Ovary (tissue), 3 donors: ENCODE measurements at regions not wholly inside any gene's neighbourhood (a gene's known extent, or its start where the extent isn't known, plus 50 kb on each side); places are given as distances from the start of the nearest gene placed in this dataset.

Experiments
- EP300 ChIP-seq: sonication (generic); formaldehyde crosslinking; IDR thresholded peaks from one replicate; pipeline ENCODE4 v1.6.1; 2017; ENCODE audit warnings: antibody characterized with exemption
- POLR2A ChIP-seq: fragments of 450-650 bp; IDR thresholded peaks from one replicate; pipeline ENCODE4 v1.6.1; 2017; ENCODE audit warnings: antibody characterized with exemption, mild to moderate bottlenecking, moderate library complexity
- TF ChIP-seq, protein P1 (sequence below), 3 donors: fragments of 450-650 bp in 2 of 3; fragments of 200-600 bp in 1 of 3; IDR thresholded peaks; one replicate each; pipeline versions ENCODE4 v1.5.1 to v1.8.0; 2016 to 2022; ENCODE audit warnings: antibody characterized with exemption in 3 of 3, mild to moderate bottlenecking in 1 of 3
- donor health status: DM: no; HTN: no; CAD: no.

DNA sequence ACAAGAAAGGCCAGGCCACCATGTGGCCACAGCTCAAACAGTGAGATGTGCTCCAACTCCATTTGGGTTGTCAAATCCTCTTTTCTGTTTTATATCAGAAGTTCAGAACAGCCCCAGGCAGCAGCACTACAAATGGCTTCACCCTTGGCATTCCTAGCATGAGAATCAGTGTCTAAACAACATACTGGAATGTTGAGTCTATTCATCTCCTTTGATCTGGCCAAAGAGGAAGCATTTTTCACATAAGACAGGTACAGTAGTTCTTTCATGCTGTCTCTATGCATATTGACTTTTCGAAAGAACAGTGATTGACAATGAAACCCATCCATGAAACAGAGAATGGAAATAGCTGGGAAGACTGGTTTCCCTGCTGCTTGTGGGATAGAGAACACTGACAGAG, 289.5 kb downstream of the USP46 start:
- TF ChIP-seq, protein P1, sequence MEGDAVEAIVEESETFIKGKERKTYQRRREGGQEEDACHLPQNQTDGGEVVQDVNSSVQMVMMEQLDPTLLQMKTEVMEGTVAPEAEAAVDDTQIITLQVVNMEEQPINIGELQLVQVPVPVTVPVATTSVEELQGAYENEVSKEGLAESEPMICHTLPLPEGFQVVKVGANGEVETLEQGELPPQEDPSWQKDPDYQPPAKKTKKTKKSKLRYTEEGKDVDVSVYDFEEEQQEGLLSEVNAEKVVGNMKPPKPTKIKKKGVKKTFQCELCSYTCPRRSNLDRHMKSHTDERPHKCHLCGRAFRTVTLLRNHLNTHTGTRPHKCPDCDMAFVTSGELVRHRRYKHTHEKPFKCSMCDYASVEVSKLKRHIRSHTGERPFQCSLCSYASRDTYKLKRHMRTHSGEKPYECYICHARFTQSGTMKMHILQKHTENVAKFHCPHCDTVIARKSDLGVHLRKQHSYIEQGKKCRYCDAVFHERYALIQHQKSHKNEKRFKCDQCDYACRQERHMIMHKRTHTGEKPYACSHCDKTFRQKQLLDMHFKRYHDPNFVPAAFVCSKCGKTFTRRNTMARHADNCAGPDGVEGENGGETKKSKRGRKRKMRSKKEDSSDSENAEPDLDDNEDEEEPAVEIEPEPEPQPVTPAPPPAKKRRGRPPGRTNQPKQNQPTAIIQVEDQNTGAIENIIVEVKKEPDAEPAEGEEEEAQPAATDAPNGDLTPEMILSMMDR (IDR thresholded peaks at IDR 0.05): no peak
- TF ChIP-seq POLR2A (no peak), EP300 (no peak)
